ENCODE measurements at regions not wholly inside any gene's neighbourhood (a gene's known extent, or its start where the extent isn't known, plus 50 kb on each side); places are given as distances from the start of the nearest gene placed in this dataset.

GRCh38 chr15:100829457-100829856 lies 50.2 kb upstream of the ALDH1A3 start:
- no peak for DNase-seq

Measured in bone marrow (tissue), 2 donors.